Mesodermal cell (in vitro differentiated cells): ENCODE measurements at regions not wholly inside any gene's neighbourhood (a gene's known extent, or its start where the extent isn't known, plus 50 kb on each side); places are given as distances from the start of the nearest gene placed in this dataset.

ENCODE experiments used
- H3K27ac ChIP-seq: 2 replicates; pipeline ENCODE4 v1.7.0; 2013; ENCODE audit warnings: mild to moderate bottlenecking, low read depth, low read length, moderate library complexity; ENCODE audit not compliant: severe bottlenecking
- H3K36me3 ChIP-seq: 2 replicates; pipeline ENCODE4 v1.7.1; 2013; ENCODE audit warnings: mild to moderate bottlenecking, low read length, moderate library complexity; ENCODE audit not compliant: control insufficient read depth, insufficient read depth
- H3K4me1 ChIP-seq: one replicate; pipeline ENCODE4 v1.7.1; 2013; ENCODE audit warnings: mild to moderate bottlenecking, low read length; ENCODE audit not compliant: insufficient read depth, control insufficient read depth, poor library complexity, severe bottlenecking
- H3K4me3 ChIP-seq: 2 replicates; pipeline ENCODE4 v1.7.0; 2013; ENCODE audit warnings: low read length, control low read depth, mild to moderate bottlenecking; ENCODE audit not compliant: insufficient read depth, poor library complexity, severe bottlenecking; ENCODE audit errors: extremely low read depth
- H3K9me3 ChIP-seq: 2 replicates; pipeline ENCODE4 v1.7.1; 2013; ENCODE audit warnings: mild to moderate bottlenecking, low read length, moderate library complexity; ENCODE audit not compliant: control insufficient read depth
- WGBS, 2 experiments: methylation state at CpG; one replicate each; pipeline ENCODE4 v1.1.5; 2013; ENCODE audit warnings: missing lambda C conversion rate in 2 of 2; ENCODE audit not compliant: insufficient coverage in 2 of 2; 5-methylcytosine and 5-hydroxymethylcytosine counted together

DNA sequence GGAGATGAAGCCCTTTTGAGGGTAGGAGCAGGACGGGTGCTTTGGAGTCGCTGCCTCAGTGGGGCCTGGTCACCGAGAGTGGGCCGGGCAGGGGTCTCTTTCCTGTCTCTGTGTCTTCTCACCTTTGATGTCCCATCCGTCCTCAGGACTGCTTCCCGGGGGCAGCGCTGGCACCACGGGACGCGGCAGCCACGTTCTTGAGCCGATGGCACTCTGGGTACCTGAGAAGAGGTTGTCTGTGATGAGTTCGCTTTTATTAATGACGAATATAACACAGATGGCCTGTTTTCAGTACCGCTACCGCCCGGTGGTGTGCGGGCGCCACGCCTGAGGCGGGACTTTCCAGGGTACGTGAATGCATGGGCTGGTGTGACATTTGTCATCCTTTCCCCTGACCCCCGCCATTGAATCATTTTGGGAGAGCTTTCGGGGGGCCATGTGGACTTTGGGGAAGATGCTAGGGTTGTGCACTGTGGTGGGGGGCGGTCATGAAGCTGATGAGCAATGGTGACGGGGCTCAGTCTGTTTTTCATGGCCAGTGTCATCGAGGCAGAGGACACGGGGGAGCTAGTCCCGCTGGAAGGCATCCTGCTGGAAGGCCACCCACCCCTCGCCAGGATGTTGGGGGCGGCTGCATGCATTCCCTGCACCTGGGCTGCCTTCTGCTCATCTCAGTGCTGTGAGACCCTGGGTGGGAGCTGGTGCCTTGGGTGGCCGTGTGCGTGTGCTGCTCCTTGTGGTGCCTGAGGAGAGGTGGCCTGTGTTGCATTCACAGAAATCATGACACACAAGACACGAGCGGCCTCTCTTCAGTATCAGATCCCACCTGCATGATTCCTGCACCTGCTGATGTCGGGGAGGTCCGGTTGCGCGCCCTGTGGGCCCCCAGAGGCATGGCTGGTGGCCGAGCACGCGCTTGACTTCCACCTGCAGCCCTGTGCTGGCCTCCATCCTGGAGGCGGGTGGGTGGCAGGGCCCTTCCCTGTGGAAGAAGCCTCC is 162.5 kb upstream of the RTL1 start:
- Histone ChIP-seq H3K4me3 (no peak overlapping the region), H3K4me1 (no peaks in the 10 kb centered on the region), H3K36me3 (no peaks in the 10 kb centered on the region), H3K9me3 (peaks cover 5% of the 10 kb centered on the region), H3K27ac (no peak overlapping the region)
- 96 to 97% methylated on average over 38 to 39 of the region's 43 CpGs for WGBS, 2 experiments

- Histone ChIP-seq H3K4me1 (peaks cover 7% of the 10 kb centered on the region), H3K4me3 (no peak overlapping the region), H3K9me3 (no peaks in the 10 kb centered on the region), H3K36me3 (no peaks in the 10 kb centered on the region), H3K27ac (no peak overlapping the region)
- WGBS, 2 experiments = 83 to 90% methylated on average over 10 to 12 of the region's 12 CpGs
Measured at GRCh38 chr14:101066826-101067510, 163.4 kb upstream of the RTL1 start.

- WGBS, 2 experiments = 86 to 87% methylated on average over 28 to 30 of the region's 34 CpGs
- Histone ChIP-seq H3K4me1 (peaks cover 21% of the 10 kb centered on the region), H3K9me3 (no peaks in the 10 kb centered on the region), H3K27ac (no peak overlapping the region), H3K4me3 (no peak overlapping the region), H3K36me3 (no peaks in the 10 kb centered on the region)
Measured at GRCh38 chr14:101068313-101069227, 165.0 kb upstream of the RTL1 start.

DNA sequence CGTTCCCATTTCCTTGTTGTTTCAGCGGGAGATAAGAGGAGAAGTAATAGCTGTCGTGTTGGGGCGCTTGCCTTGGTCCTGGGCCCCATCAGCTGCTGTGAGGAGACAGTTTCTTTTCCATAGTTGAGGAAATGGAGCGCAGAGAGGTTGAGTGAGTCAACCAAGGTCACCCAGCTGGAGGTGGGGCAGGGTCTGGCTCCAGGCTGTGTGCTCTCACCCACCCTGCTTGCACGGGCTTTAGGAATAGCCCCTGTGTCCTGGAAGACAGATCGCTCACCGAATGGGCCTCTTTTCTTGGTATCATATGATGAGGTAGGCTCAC is 165.7 kb upstream of the RTL1 start:
- no peak overlapping the region for H3K4me3 ChIP-seq
- no peak overlapping the region for H3K27ac ChIP-seq
- H3K36me3 ChIP-seq = no peaks in the 10 kb centered on the region
- 88 to 98% methylated on average over 3 to 5 of the region's 8 CpGs for WGBS, 2 experiments
- H3K9me3 ChIP-seq = no peaks in the 10 kb centered on the region
- peaks cover 27% of the 10 kb centered on the region for H3K4me1 ChIP-seq

DNA sequence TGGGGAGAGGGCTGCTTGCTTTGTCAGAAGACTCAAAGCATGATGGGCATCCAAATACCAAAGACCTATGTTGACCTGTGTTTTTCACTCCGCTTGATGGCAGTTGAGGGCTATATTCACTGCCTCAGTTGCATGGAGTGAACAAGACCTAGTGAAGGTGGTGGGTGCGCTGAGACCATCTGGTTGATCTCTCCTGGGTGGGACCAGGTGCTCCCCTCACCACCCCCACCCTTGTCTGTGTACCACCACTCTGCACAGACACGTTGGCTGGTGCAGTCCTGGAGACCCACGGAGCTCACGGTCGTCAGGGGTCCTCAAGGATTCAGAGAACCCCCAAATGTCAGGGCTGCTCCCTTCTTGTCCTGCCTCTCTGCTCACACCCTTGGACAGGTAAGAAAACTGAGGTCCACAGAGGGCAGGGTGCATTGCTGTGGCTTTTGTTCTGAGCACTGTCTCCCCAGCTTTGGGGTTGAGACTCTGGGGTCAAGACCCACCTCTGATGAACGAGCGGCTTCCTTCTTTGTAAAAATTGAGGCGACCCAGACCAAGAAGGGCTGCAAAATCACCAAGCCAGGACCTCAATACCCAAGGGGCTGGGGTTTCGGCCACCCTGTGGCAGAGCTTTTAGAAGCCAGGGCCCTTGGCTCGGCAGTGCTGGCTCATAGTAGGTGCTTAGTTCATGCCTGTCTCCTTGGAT is 166.3 kb upstream of the RTL1 start:
- Histone ChIP-seq H3K4me1 (peaks cover 33% of the 10 kb centered on the region), H3K9me3 (no peaks in the 10 kb centered on the region), H3K4me3 (no peak overlapping the region), H3K36me3 (no peaks in the 10 kb centered on the region), H3K27ac (no peak overlapping the region)
- WGBS, 2 experiments = 94 to 97% methylated on average over 8 to 9 of the region's 11 CpGs

DNA sequence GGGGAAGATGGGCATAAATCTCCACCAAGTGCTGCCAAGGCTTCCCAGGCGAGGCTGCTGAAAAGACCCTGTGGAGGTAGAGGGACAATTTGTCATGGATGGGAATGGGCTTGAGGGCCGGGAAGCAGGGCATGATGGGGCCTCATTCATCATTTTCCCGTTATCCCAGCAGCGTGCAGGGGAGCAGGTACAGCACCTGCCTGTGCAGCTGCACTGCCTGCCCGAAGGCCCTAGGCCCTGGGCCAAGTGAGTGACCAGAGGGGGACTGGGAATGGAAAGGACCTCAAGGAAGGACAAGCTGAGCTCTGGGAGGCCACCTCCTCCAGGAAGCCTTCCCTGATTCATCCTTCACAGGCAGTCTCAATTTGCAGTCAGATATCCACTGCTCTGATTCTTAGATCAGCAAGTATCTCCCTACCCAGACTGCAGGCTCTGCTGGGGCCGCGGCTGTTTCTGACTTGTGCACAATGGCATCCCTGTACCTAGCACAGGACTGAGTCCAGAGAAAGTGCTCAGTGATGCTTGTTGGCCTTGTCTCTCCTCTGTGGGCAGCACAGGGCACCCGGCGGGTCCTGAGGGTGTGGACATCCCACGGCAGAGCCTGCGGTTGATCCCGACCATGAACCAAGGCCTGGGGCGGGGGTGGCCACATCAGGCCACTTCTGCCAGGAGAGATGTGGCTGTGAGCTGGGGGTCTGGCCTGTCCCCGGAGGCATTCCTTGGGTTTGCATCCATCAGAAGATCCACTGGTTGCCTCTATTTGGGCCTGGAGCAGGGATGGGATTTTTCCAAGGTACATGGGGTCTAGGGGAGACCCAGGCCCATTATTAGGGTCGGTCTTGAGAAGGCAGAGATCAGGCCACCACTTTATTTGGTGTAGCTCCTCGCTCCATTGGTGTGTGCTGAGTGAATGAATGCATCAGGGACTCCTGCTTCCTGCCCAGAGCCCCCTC is 167.3 kb upstream of the RTL1 start:
- WGBS, 2 experiments = 94 to 95% methylated on average over 12 to 15 of the region's 16 CpGs
- no peaks in the 10 kb centered on the region for H3K36me3 ChIP-seq
- H3K4me3 ChIP-seq = no peak overlapping the region
- no peak overlapping the region for H3K27ac ChIP-seq
- no peaks in the 10 kb centered on the region for H3K9me3 ChIP-seq
- H3K4me1 ChIP-seq = peaks cover 40% of the 10 kb centered on the region

- H3K36me3 ChIP-seq = no peaks in the 10 kb centered on the region
- 84 to 87% methylated on average over 9 to 11 of the region's 12 CpGs for WGBS, 2 experiments
- no peak overlapping the region for H3K27ac ChIP-seq
- no peaks in the 10 kb centered on the region for H3K9me3 ChIP-seq
- no peak overlapping the region for H3K4me3 ChIP-seq
- peaks cover 42% of the 10 kb centered on the region for H3K4me1 ChIP-seq
Measured at GRCh38 chr14:101071493-101071906, 168.0 kb upstream of the RTL1 start.

GRCh38 chr14:101072070-101072469 is 168.5 kb upstream of the RTL1 start:
- Histone ChIP-seq H3K9me3 (no peaks in the 10 kb centered on the region), H3K4me3 (no peak overlapping the region), H3K36me3 (no peaks in the 10 kb centered on the region), H3K4me1 (peaks cover 45% of the 10 kb centered on the region), H3K27ac (peak overlapping the region; percentile 23)
- 83 to 87% methylated on average over 4 to 8 of the region's 10 CpGs for WGBS, 2 experiments

GRCh38 chr14:101072531-101072930 is 169.0 kb upstream of the RTL1 start:
- peak overlapping the region; percentile 81 for H3K27ac ChIP-seq
- H3K4me1 ChIP-seq = peaks cover 50% of the 10 kb centered on the region
- H3K4me3 ChIP-seq = no peak overlapping the region
- WGBS, 2 experiments = 49 to 54% methylated on average over 4 to 7 of the region's 16 CpGs
- H3K36me3 ChIP-seq = no peaks in the 10 kb centered on the region
- no peaks in the 10 kb centered on the region for H3K9me3 ChIP-seq
